SK-N-SH treated with all-trans-retinoic acid at 6 μM for 48 hours (cell line): ENCODE measurements at regions not wholly inside any gene's neighbourhood (a gene's known extent, or its start where the extent isn't known, plus 50 kb on each side); places are given as distances from the start of the nearest gene placed in this dataset.
"Not testable (repeated sequence)": the region's sequence is repeated elsewhere in the genome, so short reads cannot be mapped to it uniquely, and the experiment has no call there.

ENCODE experiments used
- ATAC-seq: fragments of 200-7000 bp; cut with Tn5 transposase; 3 replicates; pipeline ENCODE4 v1.9.1; 2020; ENCODE audit warnings: mild to moderate bottlenecking, moderate library complexity
- ARNTL ChIP-seq: fragments of 450-650 bp; formaldehyde crosslinking; IDR thresholded peaks from 2 replicates; pipeline ENCODE4 v1.5.0; 2020; ENCODE audit warnings: low read depth, mild to moderate bottlenecking, moderate library complexity, borderline replicate concordance
- BACH2 ChIP-seq: fragments of 250-450 bp; sonication (Bioruptor Pico); IDR thresholded peaks from 2 replicates; pipeline ENCODE4 v1.9.0; 2021; ENCODE audit warnings: mild to moderate bottlenecking, borderline replicate concordance
- CSDC2 ChIP-seq: fragments of 250-450 bp; sonication (Bioruptor Pico); IDR thresholded peaks from 2 replicates; pipeline ENCODE4 v1.5.0; 2020; ENCODE audit warnings: mild to moderate bottlenecking, moderate library complexity
- ESRRG ChIP-seq: fragments of 250-450 bp; sonication (Bioruptor Pico); IDR thresholded peaks from 2 replicates; pipeline ENCODE4 v1.6.1; 2021; ENCODE audit warnings: mild to moderate bottlenecking
- GLIS3 ChIP-seq: fragments of 250-450 bp; sonication (Bioruptor Pico); IDR thresholded peaks from 2 replicates; pipeline ENCODE4 v1.5.0; 2020; ENCODE audit warnings: mild to moderate bottlenecking, moderate library complexity
- ISL1 ChIP-seq: fragments of 250-450 bp; sonication (Bioruptor Pico); IDR thresholded peaks from 2 replicates; pipeline ENCODE4 v2.1.2; 2022; ENCODE audit warnings: mild to moderate bottlenecking, moderate library complexity
- OSR1 ChIP-seq: fragments of 250-450 bp; sonication (Bioruptor Pico); IDR thresholded peaks from 2 replicates; pipeline ENCODE4 v1.8.0; 2022; ENCODE audit warnings: moderate library complexity, mild to moderate bottlenecking, inconsistent platforms
- PPARA ChIP-seq: fragments of 250-450 bp; sonication (Bioruptor Pico); IDR thresholded peaks from 2 replicates; pipeline ENCODE4 v1.5.0; 2020; ENCODE audit warnings: mild to moderate bottlenecking, borderline replicate concordance
- RARB ChIP-seq: fragments of 250-450 bp; sonication (Bioruptor Pico); IDR thresholded peaks from 2 replicates; pipeline ENCODE4 v1.8.0; 2021; ENCODE audit warnings: mild to moderate bottlenecking, moderate library complexity
- SNAI2 ChIP-seq: fragments of 250-450 bp; sonication (Bioruptor Pico); IDR thresholded peaks from 2 replicates; pipeline ENCODE4 v1.5.0; 2020; ENCODE audit warnings: mild to moderate bottlenecking, moderate library complexity
- TCF4 ChIP-seq: fragments of 250-450 bp; sonication (Bioruptor Pico); IDR thresholded peaks from 2 replicates; pipeline ENCODE4 v1.8.0; 2021; ENCODE audit warnings: mild to moderate bottlenecking, moderate library complexity, borderline replicate concordance
- TOX ChIP-seq: fragments of 250-450 bp; sonication (Bioruptor Pico); IDR thresholded peaks from 2 replicates; pipeline ENCODE4 v1.8.0; 2021; ENCODE audit warnings: mild to moderate bottlenecking, moderate library complexity, borderline replicate concordance
- ZC3H10 ChIP-seq: fragments of 250-450 bp; sonication (Bioruptor Pico); IDR thresholded peaks from 2 replicates; pipeline ENCODE4 v1.5.1; 2021; ENCODE audit warnings: mild to moderate bottlenecking, moderate library complexity
- ZFP3 ChIP-seq: fragments of 250-450 bp; sonication (Bioruptor Pico); IDR thresholded peaks from 2 replicates; pipeline ENCODE4 v1.5.0; 2020; ENCODE audit warnings: mild to moderate bottlenecking, moderate library complexity
- ZNF565 ChIP-seq: fragments of 450-650 bp; formaldehyde crosslinking; conservative IDR thresholded peaks from 2 replicates; pipeline ENCODE4 v1.5.0; 2020; ENCODE audit warnings: low read depth, mild to moderate bottlenecking, moderate library complexity
- ZNF70 ChIP-seq: fragments of 450-650 bp; formaldehyde crosslinking; IDR thresholded peaks from 2 replicates; pipeline ENCODE4 v1.5.0; 2020; ENCODE audit warnings: mild to moderate bottlenecking, moderate library complexity
- ZNF8 ChIP-seq: fragments of 450-650 bp; formaldehyde crosslinking; IDR thresholded peaks from 2 replicates; pipeline ENCODE4 v1.5.0; 2020; ENCODE audit warnings: mild to moderate bottlenecking, moderate library complexity
- TF ChIP-seq, protein P1 (sequence below): fragments of 250-450 bp; sonication (Bioruptor Pico); IDR thresholded peaks from 2 replicates; pipeline ENCODE4 v1.8.0; 2021; ENCODE audit warnings: low read depth, mild to moderate bottlenecking, moderate library complexity, borderline replicate concordance
- TF ChIP-seq, protein P2 (sequence below): fragments of 250-450 bp; sonication (Bioruptor Pico); IDR thresholded peaks from 2 replicates; pipeline ENCODE4 v1.8.0; 2020; ENCODE audit warnings: mild to moderate bottlenecking, moderate library complexity, borderline replicate concordance
- TF ChIP-seq, protein P3 (sequence below): fragments of 250-450 bp; sonication (Bioruptor Pico); IDR thresholded peaks from 2 replicates; pipeline ENCODE4 v1.5.1; 2020; ENCODE audit warnings: low read depth, mild to moderate bottlenecking, moderate library complexity
- TF ChIP-seq, protein P4 (sequence below): fragments of 250-450 bp; sonication (Bioruptor Pico); IDR thresholded peaks from 2 replicates; pipeline ENCODE4 v1.5.0; 2020; ENCODE audit warnings: mild to moderate bottlenecking, moderate library complexity

- ATAC-seq, result no peak
- TF ChIP-seq, protein P1, sequence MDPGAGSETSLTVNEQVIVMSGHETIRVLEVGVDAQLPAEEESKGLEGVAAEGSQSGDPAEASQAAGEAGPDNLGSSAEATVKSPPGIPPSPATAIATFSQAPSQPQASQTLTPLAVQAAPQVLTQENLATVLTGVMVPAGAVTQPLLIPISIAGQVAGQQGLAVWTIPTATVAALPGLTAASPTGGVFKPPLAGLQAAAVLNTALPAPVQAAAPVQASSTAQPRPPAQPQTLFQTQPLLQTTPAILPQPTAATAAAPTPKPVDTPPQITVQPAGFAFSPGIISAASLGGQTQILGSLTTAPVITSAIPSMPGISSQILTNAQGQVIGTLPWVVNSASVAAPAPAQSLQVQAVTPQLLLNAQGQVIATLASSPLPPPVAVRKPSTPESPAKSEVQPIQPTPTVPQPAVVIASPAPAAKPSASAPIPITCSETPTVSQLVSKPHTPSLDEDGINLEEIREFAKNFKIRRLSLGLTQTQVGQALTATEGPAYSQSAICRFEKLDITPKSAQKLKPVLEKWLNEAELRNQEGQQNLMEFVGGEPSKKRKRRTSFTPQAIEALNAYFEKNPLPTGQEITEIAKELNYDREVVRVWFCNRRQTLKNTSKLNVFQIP (CRISPR knock-in tag), result no peak
- TF ChIP-seq BACH2 (no peak), ZC3H10 (CRISPR knock-in tag) (no peak), OSR1 (CRISPR knock-in tag) (no peak), ESRRG (CRISPR knock-in tag) (no peak)
- TF ChIP-seq, protein P2, sequence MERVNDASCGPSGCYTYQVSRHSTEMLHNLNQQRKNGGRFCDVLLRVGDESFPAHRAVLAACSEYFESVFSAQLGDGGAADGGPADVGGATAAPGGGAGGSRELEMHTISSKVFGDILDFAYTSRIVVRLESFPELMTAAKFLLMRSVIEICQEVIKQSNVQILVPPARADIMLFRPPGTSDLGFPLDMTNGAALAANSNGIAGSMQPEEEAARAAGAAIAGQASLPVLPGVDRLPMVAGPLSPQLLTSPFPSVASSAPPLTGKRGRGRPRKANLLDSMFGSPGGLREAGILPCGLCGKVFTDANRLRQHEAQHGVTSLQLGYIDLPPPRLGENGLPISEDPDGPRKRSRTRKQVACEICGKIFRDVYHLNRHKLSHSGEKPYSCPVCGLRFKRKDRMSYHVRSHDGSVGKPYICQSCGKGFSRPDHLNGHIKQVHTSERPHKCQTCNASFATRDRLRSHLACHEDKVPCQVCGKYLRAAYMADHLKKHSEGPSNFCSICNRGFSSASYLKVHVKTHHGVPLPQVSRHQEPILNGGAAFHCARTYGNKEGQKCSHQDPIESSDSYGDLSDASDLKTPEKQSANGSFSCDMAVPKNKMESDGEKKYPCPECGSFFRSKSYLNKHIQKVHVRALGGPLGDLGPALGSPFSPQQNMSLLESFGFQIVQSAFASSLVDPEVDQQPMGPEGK (CRISPR knock-in tag), result no peak
These were observed 122.8 kb downstream of the ZNF365 start for GRCh38 chr10:62496925-62497324.

DNA sequence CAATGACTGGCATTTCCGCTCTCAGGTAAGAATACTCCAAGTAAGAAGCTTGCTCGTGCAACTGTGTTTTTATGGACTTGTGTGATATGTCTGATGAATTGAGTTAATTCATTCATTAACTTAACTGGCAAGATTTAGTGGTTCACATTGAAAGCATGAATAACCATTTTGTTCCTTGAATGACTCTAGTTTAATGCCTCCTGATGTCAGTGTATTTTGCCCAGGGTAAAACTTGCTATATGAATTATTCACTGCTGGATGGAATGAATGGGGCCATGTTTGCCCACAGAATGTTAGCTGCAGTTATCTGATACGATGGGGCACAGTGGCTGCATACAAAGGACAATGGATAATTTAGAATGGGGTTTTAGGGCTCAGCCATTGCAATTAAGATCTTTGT is 124.1 kb downstream of the ZNF365 start:
- TF ChIP-seq ZC3H10 (CRISPR knock-in tag), result no peak
- no peak for TF ChIP-seq ZNF565 (CRISPR knock-in tag)
- TF ChIP-seq GLIS3, result no peak
- TF ChIP-seq OSR1 (CRISPR knock-in tag), result no peak
- no peak for TF ChIP-seq RARB (CRISPR knock-in tag)
- TF ChIP-seq BACH2, result no peak
- TF ChIP-seq SNAI2 (CRISPR knock-in tag), result no peak
- TF ChIP-seq ZNF8 (CRISPR knock-in tag), result no peak
- no peak for TF ChIP-seq PPARA (CRISPR knock-in tag)
- no peak for TF ChIP-seq TOX (CRISPR knock-in tag)
- TF ChIP-seq CSDC2 (CRISPR knock-in tag), result no peak
- no peak for TF ChIP-seq ZFP3
- TF ChIP-seq ESRRG (CRISPR knock-in tag), result no peak
- no peak for ATAC-seq

GRCh38 chr10:62500116-62500515 is 125.9 kb downstream of the ZNF365 start:
- ATAC-seq, result not testable (repeated sequence)

GRCh38 chr10:62501547-62501946 is 127.4 kb downstream of the ZNF365 start:
- TF ChIP-seq ISL1 (no peak), ZNF565 (CRISPR knock-in tag) (no peak)
- no peak for ATAC-seq

DNA sequence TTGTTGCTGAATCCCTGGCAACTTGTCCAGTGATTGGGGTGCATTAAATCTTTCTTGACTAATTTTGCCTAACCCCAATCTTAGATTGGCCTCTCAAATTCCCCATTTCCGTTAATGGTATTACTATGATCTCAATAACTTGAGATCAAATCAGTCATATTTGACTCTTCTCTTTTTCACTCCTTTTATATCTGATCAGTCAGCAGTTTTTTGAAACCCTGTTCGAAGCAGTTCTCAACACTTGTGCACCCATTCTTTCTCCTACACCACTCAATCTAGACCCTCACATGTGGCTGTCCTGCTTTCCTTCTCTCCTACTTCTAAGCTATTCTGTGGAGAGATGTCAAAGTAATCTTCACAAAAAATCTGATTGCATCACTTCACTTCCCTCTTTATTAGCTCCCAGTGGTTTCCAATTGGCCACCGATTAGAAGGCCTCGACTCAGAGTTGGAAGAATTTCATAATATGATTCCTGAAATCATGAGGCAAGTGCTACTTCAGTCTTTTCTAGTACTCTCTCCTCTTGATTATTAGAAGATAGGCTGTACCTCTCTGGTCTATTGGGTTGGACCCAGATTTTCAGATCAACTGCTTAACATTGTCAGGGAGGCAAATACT is 128.9 kb downstream of the ZNF365 start:
- ATAC-seq, result no peak
- no peak for TF ChIP-seq ARNTL
- TF ChIP-seq, protein P3, sequence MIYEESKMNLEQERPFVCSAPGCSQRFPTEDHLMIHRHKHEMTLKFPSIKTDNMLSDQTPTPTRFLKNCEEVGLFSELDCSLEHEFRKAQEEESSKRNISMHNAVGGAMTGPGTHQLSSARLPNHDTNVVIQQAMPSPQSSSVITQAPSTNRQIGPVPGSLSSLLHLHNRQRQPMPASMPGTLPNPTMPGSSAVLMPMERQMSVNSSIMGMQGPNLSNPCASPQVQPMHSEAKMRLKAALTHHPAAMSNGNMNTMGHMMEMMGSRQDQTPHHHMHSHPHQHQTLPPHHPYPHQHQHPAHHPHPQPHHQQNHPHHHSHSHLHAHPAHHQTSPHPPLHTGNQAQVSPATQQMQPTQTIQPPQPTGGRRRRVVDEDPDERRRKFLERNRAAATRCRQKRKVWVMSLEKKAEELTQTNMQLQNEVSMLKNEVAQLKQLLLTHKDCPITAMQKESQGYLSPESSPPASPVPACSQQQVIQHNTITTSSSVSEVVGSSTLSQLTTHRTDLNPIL, result no peak

DNA sequence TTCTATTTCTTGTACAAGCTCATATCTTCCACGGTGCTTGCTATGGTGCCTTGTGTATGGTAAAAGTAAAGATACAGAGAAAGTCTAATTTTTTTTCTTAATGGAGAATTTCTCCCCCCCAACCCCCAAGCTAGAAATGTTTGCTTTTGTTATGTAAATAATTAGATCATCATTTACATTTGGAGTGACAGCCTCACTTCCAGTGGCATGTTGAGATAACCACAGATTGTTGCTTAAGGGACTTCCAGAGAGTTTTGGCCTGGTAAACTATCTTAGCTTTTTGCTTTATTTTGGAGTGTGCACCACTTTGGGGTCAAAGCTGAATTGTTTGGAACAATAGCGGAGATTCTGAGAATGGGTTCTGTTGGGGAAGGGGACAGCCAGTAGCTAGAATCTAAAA is 129.7 kb downstream of the ZNF365 start:
- TF ChIP-seq, protein P1 (CRISPR knock-in tag), result no peak
- no peak for TF ChIP-seq ZNF8 (CRISPR knock-in tag)
- TF ChIP-seq ZNF565 (CRISPR knock-in tag), result no peak
- TF ChIP-seq ZC3H10 (CRISPR knock-in tag), result no peak
- TF ChIP-seq, protein P2 (CRISPR knock-in tag), result no peak
- TF ChIP-seq ZFP3, result no peak
- TF ChIP-seq PPARA (CRISPR knock-in tag), result no peak
- no peak for TF ChIP-seq SNAI2 (CRISPR knock-in tag)
- TF ChIP-seq, protein P4, sequence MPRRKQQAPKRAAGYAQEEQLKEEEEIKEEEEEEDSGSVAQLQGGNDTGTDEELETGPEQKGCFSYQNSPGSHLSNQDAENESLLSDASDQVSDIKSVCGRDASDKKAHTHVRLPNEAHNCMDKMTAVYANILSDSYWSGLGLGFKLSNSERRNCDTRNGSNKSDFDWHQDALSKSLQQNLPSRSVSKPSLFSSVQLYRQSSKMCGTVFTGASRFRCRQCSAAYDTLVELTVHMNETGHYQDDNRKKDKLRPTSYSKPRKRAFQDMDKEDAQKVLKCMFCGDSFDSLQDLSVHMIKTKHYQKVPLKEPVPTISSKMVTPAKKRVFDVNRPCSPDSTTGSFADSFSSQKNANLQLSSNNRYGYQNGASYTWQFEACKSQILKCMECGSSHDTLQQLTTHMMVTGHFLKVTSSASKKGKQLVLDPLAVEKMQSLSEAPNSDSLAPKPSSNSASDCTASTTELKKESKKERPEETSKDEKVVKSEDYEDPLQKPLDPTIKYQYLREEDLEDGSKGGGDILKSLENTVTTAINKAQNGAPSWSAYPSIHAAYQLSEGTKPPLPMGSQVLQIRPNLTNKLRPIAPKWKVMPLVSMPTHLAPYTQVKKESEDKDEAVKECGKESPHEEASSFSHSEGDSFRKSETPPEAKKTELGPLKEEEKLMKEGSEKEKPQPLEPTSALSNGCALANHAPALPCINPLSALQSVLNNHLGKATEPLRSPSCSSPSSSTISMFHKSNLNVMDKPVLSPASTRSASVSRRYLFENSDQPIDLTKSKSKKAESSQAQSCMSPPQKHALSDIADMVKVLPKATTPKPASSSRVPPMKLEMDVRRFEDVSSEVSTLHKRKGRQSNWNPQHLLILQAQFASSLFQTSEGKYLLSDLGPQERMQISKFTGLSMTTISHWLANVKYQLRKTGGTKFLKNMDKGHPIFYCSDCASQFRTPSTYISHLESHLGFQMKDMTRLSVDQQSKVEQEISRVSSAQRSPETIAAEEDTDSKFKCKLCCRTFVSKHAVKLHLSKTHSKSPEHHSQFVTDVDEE (CRISPR knock-in tag), result no peak
- no peak for TF ChIP-seq TCF4
- no peak for TF ChIP-seq ARNTL
- TF ChIP-seq ZNF70 (CRISPR knock-in tag), result no peak
- no peak for ATAC-seq
